Limb (tissue), 2 donors: ENCODE measurements at regions not wholly inside any gene's neighbourhood (a gene's known extent, or its start where the extent isn't known, plus 50 kb on each side); places are given as distances from the start of the nearest gene placed in this dataset.
"Not testable (repeated sequence)": the region's sequence is repeated elsewhere in the genome, so short reads cannot be mapped to it uniquely, and the experiment has no call there.

ENCODE experiments used
- DNase-seq, 2 donors: peaks; one replicate each; pipeline ENCODE4 v3.0.0-alpha.2; 2016; ENCODE audit errors: extremely low spot score in 2 of 2

DNA sequence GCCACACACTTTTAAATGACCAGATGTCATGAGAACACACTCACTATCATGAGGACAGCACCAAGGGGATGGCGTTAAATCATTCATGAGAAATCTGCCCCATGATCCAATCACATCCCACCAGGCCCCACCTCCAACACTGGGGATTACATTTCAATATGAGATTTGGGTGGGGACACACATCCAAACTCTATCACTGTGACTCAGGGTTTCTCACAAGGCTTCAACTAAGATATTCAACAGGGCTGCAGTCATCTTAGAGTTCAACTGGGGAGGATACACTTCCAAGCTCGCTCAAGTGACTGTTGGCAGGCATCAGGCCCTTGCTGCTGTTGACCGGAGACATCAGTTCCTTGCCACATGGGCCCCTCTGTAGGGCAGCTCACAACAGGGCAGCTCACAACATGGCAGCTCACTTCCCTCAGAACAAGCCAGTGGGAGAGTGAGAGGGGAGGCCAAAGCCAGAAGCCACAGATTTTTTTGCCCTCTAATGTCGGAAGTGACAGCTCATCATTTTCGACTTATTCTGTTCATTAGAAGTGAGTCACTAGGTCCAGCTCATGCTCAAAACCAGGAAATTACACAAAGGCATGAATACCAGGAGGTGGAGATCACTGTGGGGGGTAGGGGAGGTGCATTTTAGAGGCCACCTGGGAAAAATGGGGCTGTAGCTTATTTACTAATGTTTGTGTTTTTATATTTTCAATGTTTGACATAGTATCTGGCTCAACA, 50.8 kb upstream of the PTHLH start:
- DNase-seq: no peak

DNA sequence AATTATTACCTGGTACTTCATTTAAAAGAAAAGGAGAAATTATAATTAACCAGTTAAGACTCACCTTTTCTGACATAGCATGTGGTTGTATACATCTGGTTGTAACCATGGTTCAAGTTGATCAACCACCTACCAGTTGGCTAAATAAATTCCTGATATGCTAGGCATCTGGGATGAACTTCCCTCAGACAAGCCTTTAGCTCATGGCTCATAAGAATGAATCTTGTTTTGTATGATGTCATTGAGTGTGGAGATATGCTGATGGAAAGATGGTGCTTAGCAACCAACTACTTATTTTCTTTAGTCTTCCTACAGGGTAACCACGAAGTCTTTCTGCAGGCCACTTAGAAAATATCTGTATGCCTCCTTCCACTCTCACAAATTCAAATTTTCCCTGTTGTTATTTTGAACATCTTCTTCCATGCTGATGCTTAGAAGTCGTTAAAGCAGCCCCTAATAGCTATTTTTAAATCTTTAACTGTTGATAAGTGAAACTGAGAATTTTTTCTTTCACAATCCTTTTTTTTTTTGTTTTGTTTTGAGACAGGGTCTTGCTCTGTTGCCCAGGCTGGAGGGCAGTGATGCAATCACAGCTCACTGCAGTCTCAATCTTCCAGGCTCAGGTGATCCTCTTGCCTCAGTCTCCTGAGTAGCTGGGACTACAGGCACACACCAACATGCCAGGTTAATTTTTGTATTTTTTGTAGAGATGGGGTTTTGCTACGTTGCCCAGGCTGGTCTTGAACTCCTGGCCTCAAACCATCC, 51.9 kb upstream of the PTHLH start:
- no peak for DNase-seq

DNA sequence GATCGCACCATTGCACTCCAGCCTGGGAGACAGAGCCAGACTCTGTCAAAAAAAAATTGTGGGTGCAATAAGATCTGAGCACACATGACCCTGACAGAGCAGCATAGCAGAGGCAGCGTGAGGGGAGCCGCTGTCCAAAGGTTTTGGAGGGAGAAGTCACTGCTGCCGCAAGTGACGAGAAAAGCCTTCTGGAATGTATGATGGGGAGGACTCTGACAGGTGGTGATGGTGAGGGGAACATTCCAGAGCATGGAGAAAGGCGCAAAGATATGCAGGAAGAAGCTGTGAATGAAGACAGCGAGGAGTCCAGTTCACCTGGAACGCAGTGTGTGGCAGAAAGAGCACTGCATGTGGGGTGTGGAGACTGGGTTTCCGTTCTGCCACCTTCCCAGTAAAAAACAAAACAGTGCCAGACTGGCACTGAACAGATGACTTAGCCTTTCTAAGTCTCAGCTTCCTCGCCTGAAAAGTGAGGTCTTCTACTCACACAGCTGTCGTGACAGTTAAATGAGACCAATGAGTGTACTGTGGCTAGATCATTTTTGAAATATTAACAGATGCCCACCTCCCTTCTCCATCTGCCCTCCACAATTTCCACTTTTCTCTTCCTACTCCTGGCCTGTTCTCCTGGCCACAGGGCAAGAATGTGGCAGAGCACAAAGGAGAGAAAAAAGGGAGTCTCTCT, 53.4 kb upstream of the PTHLH start:
- DNase-seq: no peak

DNA sequence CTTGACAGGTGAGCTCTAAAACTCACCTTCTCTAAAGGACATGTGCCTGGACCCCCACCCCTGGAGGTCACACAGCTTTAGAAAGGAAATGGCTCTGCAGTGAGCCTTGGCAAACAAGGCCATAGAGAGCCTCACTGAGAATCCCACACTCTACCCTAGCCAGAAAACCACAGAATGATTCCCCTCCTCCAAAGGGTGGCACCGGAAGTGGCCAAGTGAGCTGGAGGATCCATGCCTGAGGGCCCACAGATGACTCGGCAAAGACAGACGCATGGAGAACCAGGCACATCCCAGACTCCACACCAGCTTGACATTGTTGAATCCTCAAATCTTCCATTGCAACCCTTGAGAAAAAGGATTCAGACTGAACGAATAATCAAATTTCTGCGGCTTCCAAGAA, 54.2 kb upstream of the PTHLH start:
- no peak for DNase-seq

DNA sequence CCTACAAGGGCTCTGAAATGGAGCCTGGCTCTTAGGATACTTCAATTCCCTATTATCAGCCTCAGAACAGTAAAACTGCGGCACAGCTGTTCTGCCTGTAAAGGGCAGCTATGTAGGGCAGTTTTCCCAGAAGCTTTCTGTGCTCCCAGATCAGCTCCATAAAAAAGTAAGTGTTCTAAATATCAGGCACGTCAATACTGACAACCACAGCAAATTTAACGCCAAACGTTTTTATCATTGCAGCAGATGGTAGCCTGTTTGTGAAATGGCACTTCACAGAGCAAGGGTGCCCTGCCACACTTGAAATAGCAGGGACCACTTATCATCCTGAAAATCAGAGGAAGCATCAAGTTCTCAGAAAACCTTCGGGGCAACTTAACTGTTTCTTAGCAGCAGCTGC, 54.8 kb upstream of the PTHLH start:
- peak in 1 of 2 donors; percentile 18 for DNase-seq

DNA sequence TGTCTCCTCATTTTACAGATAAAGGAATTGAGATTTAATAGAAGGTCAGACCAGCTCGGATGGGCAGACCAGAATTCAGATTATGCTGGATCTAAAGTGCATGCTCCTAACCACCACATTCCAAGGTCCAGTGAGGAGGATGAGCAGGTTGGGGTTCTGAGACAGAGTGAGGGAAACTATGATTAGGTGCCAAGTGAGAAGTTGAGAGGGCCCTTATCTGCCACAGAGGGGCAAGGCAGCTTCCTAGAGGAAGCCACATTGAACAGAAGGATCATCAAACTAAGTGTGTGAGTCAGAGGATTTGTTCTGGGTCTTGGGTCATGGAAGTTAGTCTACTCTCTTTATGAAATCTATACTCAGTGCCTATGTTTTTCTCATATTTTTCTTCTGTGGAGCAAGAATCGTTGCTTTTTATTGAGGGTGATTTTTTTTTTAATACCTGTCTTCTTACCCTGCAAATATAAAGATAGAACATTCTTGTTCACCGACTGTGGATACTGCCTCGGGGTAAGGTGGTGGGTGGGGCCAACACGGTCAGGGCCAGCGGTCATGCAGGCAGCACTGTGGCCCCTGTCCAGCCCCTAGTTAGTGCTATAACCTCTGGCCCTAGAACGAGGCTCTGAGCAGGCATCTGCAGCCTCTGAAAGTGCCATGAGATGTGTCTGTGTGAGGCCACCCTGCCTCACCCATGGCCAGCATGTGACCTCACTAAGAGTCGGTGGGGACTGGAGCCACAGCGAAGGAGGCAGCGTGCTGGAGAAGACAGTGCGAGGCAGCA, 55.6 kb upstream of the PTHLH start:
- DNase-seq: no peak

DNA sequence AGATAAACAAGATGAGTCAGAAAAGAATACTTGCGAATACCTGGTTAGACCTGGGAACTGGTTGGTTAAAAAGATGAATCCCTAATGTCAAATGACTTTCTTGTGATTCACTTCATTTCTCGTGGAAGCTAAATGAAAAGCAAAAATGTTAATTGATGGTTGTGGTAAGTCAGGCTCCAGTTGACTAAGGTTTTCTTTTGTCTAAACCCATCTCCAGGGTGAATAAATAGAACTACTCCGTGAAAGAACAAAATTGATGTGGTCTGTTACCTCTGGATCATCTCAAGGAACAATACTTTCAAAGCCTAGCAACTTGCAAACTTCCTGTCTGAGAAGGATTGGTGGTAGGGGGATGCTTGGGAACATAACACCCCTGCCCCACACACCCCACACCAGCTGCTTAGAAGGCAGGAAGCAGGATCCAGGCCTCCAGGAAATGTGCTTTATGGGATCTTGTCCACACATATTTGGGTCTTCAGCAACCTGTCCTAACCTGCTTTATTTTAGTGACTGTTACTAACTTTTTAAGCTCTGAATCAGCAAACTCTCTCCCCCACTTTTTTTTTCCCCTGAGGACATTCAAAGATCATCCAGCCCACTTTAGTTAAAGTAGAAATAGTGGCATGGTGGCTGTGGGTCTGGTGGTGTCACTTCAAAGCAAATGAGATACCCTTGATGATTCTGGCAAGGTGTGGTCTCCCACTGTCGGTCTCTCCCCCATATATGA, 60.4 kb upstream of the PTHLH start:
- no peak for DNase-seq

DNA sequence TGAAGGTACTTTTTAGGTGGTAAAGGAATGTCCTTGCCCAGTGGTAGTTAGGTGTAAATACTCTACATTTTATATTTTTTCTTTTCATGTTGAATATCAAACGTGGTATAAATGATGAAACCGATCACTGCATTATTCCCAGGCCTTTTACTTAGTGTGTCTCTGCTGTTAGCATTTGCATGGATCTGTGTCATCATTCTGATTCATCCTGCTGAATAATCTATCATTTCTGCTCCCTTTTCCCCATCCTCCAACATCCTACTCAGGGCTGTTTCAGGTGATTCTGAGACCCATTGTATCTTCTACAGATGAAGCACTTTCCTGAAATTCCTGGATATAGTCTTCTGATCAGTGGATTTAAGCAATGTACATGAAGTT, 61.0 kb upstream of the PTHLH start:
- DNase-seq: no peak

DNA sequence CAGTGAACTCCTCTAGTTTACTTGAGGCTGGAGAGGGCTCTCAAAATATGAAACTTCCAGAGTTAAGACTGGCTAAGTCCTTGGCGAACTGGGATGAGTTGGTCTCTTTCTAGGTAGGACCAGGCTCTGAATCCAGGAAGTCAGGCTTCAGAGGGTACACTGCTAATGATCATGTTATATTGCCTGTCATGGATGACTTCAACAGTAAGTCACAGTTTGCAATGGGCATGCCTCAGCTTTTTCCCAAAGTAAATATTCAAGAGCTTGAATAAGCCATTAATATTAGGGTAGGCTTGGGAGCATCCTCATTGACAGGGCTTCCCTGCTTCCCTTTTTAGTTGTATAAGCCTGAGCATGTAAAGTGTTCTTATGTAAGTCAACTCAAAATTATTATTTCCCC, 61.7 kb upstream of the PTHLH start:
- no peak for DNase-seq

DNA sequence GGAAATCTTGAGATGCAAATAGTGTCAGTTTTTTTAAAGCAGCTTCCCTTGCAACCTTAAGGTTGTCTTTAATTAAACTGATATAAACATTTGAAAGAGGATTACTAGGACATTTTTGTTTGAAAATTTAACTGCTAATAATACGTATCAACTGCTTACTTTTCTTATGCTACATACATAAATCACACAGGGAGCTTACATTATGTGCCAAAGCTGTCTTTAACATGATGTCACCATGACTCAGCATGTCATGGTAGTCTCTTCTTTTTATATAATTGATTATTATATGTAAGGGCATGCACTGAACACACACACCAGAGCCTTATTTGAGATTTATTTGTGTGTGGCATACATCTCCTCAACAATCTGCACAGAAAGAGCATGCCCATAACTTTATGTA, 63.0 kb upstream of the PTHLH start:
- DNase-seq: no peak

DNA sequence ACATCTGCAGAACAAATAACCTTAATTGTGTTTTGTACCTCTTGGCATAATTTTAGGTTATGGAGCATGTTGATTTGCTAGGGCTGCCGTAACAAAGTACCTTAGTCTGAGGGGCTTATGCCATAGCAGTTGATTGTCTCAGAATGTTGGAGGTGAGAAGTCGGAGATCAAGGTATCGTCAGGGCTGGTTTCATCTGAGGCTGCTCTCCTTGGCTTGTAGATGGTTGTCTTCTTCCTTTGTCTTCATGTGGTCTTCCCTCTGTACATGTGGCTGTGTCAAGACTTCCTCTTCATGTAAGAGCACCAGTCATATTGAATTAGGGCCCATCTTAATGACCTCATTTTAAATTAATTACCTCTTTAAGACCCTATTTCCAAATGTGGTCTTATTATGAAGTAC, 64.4 kb upstream of the PTHLH start:
- no peak for DNase-seq

DNA sequence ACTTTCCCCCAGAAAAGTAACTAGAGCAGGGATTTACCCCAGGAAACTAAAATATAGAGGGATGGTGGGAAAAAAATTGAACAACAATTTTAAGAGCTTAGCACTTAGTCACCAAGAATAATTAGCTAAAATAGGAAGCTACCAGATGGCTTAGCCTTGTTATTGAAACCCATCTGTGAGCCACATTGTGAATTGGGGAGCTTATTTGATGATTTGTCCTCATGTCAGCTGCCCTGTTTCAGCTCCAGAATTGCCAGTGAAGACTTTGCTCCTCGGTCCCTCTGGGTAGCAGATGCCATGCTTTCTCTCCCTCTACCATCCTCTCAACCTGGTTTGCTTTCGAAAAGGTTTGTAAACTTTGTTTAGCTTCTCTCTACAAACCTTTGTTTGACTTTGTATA, 67.7 kb upstream of the PTHLH start:
- no peak for DNase-seq

DNA sequence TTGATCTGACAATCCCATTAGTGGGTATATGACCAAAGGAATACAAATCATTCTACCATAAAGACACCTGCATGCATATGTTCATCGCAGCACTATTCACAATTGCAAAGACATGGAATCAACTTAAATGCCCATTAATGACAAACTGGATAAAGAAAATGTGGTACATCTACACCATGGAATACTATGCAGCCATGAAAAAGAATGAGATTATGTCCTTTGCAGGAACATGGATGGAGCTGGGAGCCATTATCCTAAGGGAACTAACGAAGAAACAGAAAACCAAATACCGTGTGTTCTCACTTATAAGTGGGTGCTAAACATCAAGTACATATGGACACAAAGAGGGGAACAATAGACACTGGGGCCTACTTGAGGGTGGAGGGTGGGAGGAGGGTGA, 74.1 kb upstream of the PTHLH start:
- DNase-seq: not testable (repeated sequence)

DNA sequence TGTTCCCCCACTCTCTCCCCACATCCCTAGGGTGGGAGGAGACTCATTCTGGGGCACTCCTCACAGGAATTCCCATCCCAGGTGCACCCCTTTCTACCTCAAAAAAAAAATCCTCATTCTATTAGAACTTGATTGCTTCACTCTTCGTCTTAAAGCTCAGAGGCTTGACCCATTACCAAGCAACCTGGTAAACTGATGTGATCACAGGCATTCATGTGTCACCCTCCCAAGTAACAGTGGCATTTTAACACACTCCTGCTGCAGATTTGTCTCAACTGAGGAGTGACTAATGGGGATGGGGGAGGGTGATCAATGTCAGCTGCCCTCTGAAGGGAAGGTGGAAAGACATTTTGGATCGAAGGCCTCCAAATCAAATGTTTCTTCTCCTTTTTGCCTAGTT, 78.1 kb upstream of the PTHLH start:
- no peak for DNase-seq

DNA sequence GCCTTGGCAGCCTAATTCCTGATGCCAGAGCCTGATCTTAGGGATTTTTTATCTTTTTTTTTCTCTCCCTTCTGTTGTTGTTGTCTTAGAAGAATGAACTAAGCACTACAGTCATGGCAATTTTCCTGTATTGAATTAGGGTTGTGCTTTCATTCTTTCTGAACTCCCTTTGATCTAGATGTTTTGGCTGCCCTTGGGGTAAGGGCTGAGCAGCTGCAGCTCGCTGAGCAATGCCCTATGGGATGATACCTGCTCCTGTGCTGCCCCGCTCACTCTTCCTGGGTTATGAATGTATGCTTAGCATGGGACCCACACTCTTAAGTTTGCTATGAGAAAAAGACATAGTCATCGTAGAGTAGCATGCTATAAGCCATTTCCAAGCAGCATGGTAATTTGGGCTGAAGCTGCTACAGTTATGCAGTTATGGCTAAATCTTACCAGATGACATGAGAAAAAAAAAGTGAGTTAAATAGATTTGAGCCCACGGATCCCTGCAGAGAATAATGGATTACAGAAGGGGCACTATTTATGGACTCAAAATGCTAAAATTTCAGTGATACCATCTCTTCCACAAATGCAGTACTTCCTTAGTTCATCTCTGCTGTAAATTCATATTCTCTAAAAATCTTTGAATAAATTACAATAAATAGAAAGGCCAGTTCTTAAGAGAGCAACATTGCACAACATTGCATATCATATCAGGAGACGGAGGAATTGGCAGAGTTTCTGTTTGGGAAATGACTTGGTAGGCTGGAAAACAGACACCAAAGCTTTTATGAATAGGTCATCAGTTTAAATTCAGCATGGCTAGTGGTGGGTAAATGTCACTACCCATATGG, 79.2 kb upstream of the PTHLH start:
- DNase-seq: no peak

DNA sequence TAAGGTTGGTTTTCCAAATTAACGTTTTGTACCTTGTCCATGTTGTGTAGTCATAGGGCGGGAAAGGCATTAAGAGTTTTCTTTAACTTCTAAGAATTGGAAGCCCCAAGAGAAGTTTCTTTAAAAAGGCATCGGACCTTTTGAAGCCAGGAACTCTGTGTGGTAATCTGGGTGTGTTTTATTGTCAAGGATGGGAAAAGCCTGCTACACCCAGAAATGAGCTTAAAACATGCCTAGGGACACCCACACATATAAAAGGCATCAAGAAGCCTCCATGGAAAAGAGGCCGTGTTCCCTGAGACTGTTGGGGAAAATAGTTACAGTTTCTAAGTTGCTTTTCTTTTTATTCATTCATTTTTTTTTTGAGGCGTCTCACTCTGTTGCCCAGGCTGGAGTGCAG, 81.0 kb upstream of the PTHLH start:
- DNase-seq: no peak

DNA sequence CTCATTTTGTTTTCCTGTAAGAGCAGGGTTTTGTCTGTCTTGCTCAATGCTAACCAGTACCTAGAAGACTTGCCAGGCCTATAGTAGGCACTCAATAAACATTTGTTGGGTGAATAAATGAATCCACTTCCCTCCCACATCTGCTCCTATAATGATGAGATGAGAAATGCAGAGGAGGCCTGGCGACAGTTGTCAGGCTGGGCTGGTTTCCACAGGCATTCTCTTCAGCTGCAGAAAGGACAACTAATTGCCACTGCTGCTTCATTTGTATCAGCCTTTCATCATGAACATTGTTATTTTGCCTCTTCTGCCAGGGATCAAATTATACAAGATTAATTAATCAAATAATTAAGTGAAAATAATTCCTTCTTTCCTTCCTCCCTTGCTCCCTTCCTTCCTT, 82.0 kb upstream of the PTHLH start:
- DNase-seq: no peak

DNA sequence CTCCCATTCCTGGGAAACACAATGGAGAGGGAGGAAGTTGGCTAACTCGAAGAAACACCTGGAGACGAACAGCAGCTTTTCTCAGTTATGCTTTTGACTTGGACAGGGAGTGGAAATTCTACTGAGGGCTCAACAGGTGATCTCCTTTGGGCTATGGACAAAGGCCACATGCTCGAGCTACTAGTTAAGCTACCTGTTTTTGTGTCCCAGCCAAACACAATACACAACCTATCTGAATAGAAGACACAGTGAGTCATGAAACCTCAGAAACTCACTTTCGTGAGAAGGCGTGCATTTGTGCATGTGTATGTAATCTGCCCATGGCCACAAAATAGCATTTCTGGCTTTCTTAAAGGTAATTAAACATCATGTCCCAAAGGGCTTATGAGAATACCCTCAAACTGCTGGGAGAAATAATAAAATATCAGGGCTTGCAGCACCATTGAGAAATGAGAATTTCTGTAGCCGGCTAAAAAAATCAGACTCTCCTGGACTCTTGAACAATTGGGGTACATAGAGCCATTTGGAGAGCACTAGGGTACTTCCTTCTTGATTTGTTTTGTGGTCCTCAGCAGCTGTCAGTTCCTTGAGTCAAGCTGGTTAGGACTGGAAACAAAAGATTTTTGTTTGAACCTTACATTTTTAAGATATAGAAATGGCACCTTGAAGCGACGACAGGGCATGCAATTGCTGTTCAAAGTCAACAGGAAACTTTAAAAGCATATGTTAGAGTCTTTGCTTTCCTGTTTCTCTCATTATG, 85.5 kb upstream of the PTHLH start:
- no peak for DNase-seq

DNA sequence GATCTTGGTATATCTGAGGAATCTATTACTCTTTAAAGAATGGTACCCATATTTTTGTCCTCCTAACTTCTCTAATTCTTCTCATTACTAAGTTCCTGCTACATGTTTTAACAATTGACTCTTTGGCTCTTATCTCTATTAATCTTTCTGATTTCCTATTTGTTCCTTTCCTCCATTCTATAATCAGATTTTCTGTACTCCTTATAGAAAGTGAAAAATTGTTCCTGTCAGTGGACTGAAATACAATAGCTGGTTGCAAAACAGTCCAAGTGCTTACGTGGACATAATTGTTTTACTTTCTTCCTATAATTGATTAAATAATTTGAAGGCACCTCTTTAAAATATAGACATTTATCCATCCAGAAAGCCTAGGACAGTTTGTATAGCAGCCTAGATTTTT, 86.7 kb upstream of the PTHLH start:
- no peak for DNase-seq

DNA sequence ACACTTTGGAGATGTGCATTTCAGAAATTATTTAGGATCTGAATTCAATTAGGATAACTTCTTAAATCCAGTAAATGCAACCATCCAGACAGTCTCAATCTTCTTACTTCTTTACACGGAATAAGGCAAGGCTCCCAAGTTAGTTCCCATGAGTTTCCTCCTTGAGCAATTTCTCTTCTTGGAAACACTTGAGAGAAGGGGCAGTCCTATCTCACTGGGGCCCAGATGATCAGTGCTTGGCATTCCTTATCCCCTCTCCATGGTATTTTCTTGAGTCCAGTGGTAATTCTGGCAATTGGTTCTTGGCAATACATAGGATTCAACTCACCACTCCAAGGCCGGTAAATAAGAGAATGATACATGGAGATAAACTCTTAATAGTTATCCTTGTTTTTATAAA, 87.1 kb upstream of the PTHLH start:
- DNase-seq: no peak
